Esophagus muscularis mucosa (tissue), 4 donors: ENCODE measurements at regions not wholly inside any gene's neighbourhood (a gene's known extent, or its start where the extent isn't known, plus 50 kb on each side); places are given as distances from the start of the nearest gene placed in this dataset.

Source experiments
- DNase-seq: peaks from one replicate; pipeline ENCODE4 v3.0.0-alpha.2; 2017; ENCODE audit errors: extremely low spot score
- H3K27ac ChIP-seq, 4 donors: fragments of 200-600 bp; sonication (generic); replicated peaks in 1 of 4; 1 replicate in 3 of 4; 2 replicates in 1 of 4; pipeline ENCODE4 v1.5.1; 2016 to 2019; ENCODE audit warnings: mild to moderate bottlenecking in 1 of 4
- H3K27me3 ChIP-seq, 4 donors: fragments of 200-600 bp; sonication (generic); one replicate each; pipeline versions ENCODE4 v1.5.1 to v1.6.0; 2016 to 2019
- H3K36me3 ChIP-seq, 4 donors: fragments of 200-600 bp; sonication (generic); one replicate each; pipeline ENCODE4 v1.5.1; 2016 to 2019
- H3K4me1 ChIP-seq, 4 donors: fragments of 200-600 bp; sonication (generic); one replicate each; pipeline ENCODE4 v1.5.1; 2016 to 2019
- H3K4me3 ChIP-seq, 4 donors: fragments of 200-600 bp; sonication (generic); 1 replicate in 2 of 4; 2 replicates in 2 of 4; pipeline ENCODE4 v1.5.1; 2016 to 2019; ENCODE audit warnings: mild to moderate bottlenecking in 4 of 4, moderate library complexity in 1 of 4
- H3K9me3 ChIP-seq, 4 donors: fragments of 200-600 bp; sonication (generic); 1 replicate in 3 of 4; 2 replicates in 1 of 4; pipeline ENCODE4 v1.5.1; 2016 to 2019
- EP300 ChIP-seq: sonication (generic); formaldehyde crosslinking; IDR thresholded peaks from one replicate; pipeline ENCODE4 v1.6.1; 2017; ENCODE audit warnings: antibody characterized with exemption
- POLR2A ChIP-seq: fragments of 450-650 bp; IDR thresholded peaks from one replicate; pipeline ENCODE4 v1.6.1; 2017; ENCODE audit warnings: antibody characterized with exemption, moderate library complexity, mild to moderate bottlenecking, low read depth
- POLR2AphosphoS5 ChIP-seq, 2 donors: sonication (generic); formaldehyde crosslinking; IDR thresholded peaks; one replicate each; pipeline ENCODE4 v1.6.1; 2017; ENCODE audit warnings: antibody characterized with exemption in 2 of 2
- WGBS: methylation state at CpG from one replicate; pipeline ENCODE4 v1.1.5; 2018; 5-methylcytosine and 5-hydroxymethylcytosine counted together
- intact Hi-C: fragments of 100-400 bp; cut with DNase I; formaldehyde crosslinking; loops from one replicate; pipeline ENCODE4 v1.15.1; 2023
- TF ChIP-seq, protein P1 (sequence below), 3 experiments: fragments of 200-600 bp in 2 of 3; fragments of 450-650 bp in 1 of 3; sonication (generic) in 2 of 3; IDR thresholded peaks; one replicate each; pipeline ENCODE4 v1.5.1; 2017 to 2019; ENCODE audit warnings: antibody characterized with exemption in 3 of 3, mild to moderate bottlenecking in 2 of 3, moderate library complexity in 1 of 3

GRCh38 chr16:5640883-5641282 is 543.3 kb upstream of the EEF2KMT start:
- DNase-seq: no peak
- Histone ChIP-seq H3K9me3 (peaks cover 0 to 4% (median 0%) of the 10 kb centered on the region in 4 donors), H3K4me1 (no peaks in the 10 kb centered on the region), H3K27me3 (peaks cover 0 to 19% (median 0%) of the 10 kb centered on the region in 4 donors), H3K4me3 (no peak overlapping the region), H3K27ac (no peak overlapping the region), H3K36me3 (no peaks in the 10 kb centered on the region)
- WGBS: 88% methylated on average over 1 of the region's 1 CpG
- no peak for TF ChIP-seq EP300
- no peak for TF ChIP-seq POLR2AphosphoS5 (IDR thresholded peaks at IDR 0.05)
- TF ChIP-seq, protein P1, sequence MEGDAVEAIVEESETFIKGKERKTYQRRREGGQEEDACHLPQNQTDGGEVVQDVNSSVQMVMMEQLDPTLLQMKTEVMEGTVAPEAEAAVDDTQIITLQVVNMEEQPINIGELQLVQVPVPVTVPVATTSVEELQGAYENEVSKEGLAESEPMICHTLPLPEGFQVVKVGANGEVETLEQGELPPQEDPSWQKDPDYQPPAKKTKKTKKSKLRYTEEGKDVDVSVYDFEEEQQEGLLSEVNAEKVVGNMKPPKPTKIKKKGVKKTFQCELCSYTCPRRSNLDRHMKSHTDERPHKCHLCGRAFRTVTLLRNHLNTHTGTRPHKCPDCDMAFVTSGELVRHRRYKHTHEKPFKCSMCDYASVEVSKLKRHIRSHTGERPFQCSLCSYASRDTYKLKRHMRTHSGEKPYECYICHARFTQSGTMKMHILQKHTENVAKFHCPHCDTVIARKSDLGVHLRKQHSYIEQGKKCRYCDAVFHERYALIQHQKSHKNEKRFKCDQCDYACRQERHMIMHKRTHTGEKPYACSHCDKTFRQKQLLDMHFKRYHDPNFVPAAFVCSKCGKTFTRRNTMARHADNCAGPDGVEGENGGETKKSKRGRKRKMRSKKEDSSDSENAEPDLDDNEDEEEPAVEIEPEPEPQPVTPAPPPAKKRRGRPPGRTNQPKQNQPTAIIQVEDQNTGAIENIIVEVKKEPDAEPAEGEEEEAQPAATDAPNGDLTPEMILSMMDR (IDR thresholded peaks at IDR 0.05): no peak
- TF ChIP-seq POLR2A: no peak
- intact Hi-C loops: no loop called here

GRCh38 chr16:5639531-5639930 is 541.9 kb upstream of the EEF2KMT start:
- intact Hi-C loops: no loop called here
- TF ChIP-seq, protein P1 (IDR thresholded peaks at IDR 0.05): no peak
- TF ChIP-seq POLR2AphosphoS5 (IDR thresholded peaks at IDR 0.05): no peak
- TF ChIP-seq EP300: no peak
- TF ChIP-seq POLR2A: no peak
- Histone ChIP-seq H3K4me3 (no peak overlapping the region), H3K36me3 (no peaks in the 10 kb centered on the region), H3K27me3 (peaks cover 0 to 19% (median 0%) of the 10 kb centered on the region in 4 donors), H3K4me1 (no peaks in the 10 kb centered on the region), H3K27ac (no peak overlapping the region), H3K9me3 (peaks cover 0 to 4% (median 0%) of the 10 kb centered on the region in 4 donors)
- DNase-seq: no peak
- WGBS: 57% methylated on average over 3 of the region's 3 CpGs

DNA sequence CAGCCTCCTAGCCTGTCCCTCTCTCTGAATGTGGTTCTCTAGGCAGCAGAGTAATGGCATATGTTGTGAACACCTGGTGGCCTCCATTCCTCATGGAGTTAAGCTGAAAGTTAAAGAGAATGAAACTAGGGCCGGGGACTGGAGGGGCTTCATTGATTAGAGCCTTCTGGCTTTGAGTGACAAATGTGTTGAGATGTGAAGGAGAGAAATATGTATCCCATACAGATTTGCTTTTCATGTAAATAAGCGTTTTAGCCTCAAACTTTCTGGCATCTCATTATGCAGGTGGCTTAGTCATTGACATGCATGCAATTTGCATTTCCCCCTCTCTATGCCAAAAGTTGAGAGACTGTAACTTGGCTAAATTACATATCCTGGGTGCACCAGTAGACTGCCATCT is 537.7 kb upstream of the EEF2KMT start:
- DNase-seq: no peak
- intact Hi-C loops: no loop called here
- WGBS: 85% methylated on average over 2 of the region's 2 CpGs
- Histone ChIP-seq H3K27ac (no peak overlapping the region), H3K27me3 (peaks cover 0 to 5% (median 0%) of the 10 kb centered on the region in 4 donors), H3K9me3 (no peaks in the 10 kb centered on the region), H3K36me3 (no peaks in the 10 kb centered on the region), H3K4me3 (no peak overlapping the region), H3K4me1 (no peaks in the 10 kb centered on the region)
- TF ChIP-seq EP300: no peak
- TF ChIP-seq, protein P1 (IDR thresholded peaks at IDR 0.05): no peak
- no peak for TF ChIP-seq POLR2A
- no peak for TF ChIP-seq POLR2AphosphoS5 (IDR thresholded peaks at IDR 0.05)

GRCh38 chr16:5634666-5635180 is 537.1 kb upstream of the EEF2KMT start:
- Histone ChIP-seq H3K4me3 (no peak overlapping the region), H3K9me3 (no peaks in the 10 kb centered on the region), H3K4me1 (no peaks in the 10 kb centered on the region), H3K27me3 (peaks cover 0 to 5% (median 0%) of the 10 kb centered on the region in 4 donors), H3K27ac (no peak overlapping the region), H3K36me3 (no peaks in the 10 kb centered on the region)
- intact Hi-C loops: no loop called here
- 49% methylated on average over 2 of the region's 2 CpGs for WGBS
- TF ChIP-seq, protein P1 (IDR thresholded peaks at IDR 0.05): no peak
- TF ChIP-seq EP300: no peak
- TF ChIP-seq POLR2AphosphoS5 (IDR thresholded peaks at IDR 0.05): no peak
- no peak for TF ChIP-seq POLR2A
- DNase-seq: no peak

DNA sequence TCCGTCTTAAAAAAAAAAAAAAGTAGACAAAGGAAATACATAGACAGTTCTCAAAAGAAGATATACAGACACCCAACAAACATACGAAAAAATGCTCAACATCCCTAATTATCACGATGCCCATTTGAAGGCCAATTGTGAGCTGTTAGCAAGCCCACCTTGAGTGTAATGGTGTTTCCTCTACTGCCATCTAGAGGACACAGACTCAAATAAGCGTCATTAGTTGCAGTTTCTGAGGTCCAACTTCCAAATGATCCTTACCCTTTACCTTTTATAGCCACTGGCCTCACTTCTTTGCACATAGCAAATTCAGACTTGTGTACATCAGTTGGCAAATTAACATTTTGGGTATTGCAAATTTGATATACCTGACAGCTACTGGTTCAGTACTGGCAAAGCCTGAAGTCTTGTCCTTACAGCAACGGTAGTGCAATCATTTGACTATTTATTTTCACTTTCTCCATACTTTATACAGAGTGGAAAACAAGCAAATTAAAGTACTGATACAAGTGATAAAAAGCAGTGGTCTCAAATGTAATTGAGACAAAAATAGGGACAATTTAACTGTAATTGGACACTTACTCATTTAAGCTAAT is 536.3 kb upstream of the EEF2KMT start:
- DNase-seq: no peak
- Histone ChIP-seq H3K4me3 (no peak overlapping the region), H3K27ac (no peak overlapping the region), H3K9me3 (no peaks in the 10 kb centered on the region), H3K27me3 (peaks cover 0 to 5% (median 0%) of the 10 kb centered on the region in 4 donors), H3K4me1 (no peaks in the 10 kb centered on the region), H3K36me3 (no peaks in the 10 kb centered on the region)
- 34% methylated on average over 5 of the region's 5 CpGs for WGBS
- no peak for TF ChIP-seq POLR2AphosphoS5 (IDR thresholded peaks at IDR 0.05)
- TF ChIP-seq, protein P1 (IDR thresholded peaks at IDR 0.05): peak in 2 of 3 experiments; percentile 10 to 32
- intact Hi-C loops: no loop called here
